HEK293T (cell line): ENCODE measurements at regions not wholly inside any gene's neighbourhood (a gene's known extent, or its start where the extent isn't known, plus 50 kb on each side); places are given as distances from the start of the nearest gene placed in this dataset.

Source experiments
- ARNT ChIP-seq: fragments of 450-650 bp; IDR thresholded peaks from 2 replicates; pipeline ENCODE4 v1.6.1; 2017; ENCODE audit warnings: mild to moderate bottlenecking
- BHLHE40 ChIP-seq: fragments of 450-650 bp; IDR thresholded peaks from 2 replicates; pipeline ENCODE4 v1.6.1; 2016; ENCODE audit warnings: mild to moderate bottlenecking, moderate library complexity, borderline replicate concordance
- ELF4 ChIP-seq: fragments of 450-650 bp; IDR thresholded peaks from 2 replicates; pipeline ENCODE4 v1.6.1; 2017; ENCODE audit warnings: antibody characterized with exemption
- FOXA1 ChIP-seq: fragments of 450-650 bp; IDR thresholded peaks from 2 replicates; pipeline ENCODE4 v1.6.1; 2016; ENCODE audit warnings: mild to moderate bottlenecking
- FOXM1 ChIP-seq: fragments of 450-650 bp; IDR thresholded peaks from 2 replicates; pipeline ENCODE4 v1.6.1; 2017; ENCODE audit warnings: mild to moderate bottlenecking, borderline replicate concordance
- HDGF ChIP-seq: fragments of 450-650 bp; IDR thresholded peaks from 2 replicates; pipeline ENCODE4 v1.6.1; 2017; ENCODE audit warnings: antibody characterized with exemption, borderline replicate concordance
- LEF1 ChIP-seq: fragments of 450-650 bp; IDR thresholded peaks from 2 replicates; pipeline ENCODE4 v1.6.1; 2017; ENCODE audit warnings: mild to moderate bottlenecking, borderline replicate concordance
- SP1 ChIP-seq: fragments of 450-650 bp; IDR thresholded peaks from 2 replicates; pipeline ENCODE4 v1.6.1; 2017
- TARDBP ChIP-seq: fragments of 450-650 bp; IDR thresholded peaks from 2 replicates; pipeline ENCODE4 v1.6.1; 2016
- TF ChIP-seq, protein P1 (sequence below): fragments of 450-650 bp; IDR thresholded peaks from 2 replicates; pipeline ENCODE4 v1.6.1; 2016

DNA sequence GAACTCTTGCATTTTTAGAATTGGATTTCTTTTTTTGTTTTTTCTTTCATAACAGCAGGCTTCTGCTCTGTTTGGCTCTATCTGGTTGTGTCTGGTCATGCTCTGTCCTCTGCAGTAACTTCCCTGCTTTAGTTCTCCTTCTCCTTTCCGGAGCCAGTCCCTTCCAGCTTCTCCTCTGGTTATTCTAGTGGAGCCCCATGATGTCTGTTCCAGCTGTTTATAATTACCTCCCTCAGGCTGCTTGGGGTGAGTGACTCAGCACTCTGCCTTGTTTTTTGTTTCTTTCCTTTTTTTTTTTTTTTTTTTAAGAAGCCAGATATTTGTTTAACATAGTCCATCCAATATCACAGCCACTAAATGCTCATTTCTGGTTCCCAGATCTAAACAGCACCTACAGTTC lies 409.6 kb downstream of the MAFB start:
- no peak for TF ChIP-seq SP1
- no peak for TF ChIP-seq BHLHE40
- TF ChIP-seq, protein P1, sequence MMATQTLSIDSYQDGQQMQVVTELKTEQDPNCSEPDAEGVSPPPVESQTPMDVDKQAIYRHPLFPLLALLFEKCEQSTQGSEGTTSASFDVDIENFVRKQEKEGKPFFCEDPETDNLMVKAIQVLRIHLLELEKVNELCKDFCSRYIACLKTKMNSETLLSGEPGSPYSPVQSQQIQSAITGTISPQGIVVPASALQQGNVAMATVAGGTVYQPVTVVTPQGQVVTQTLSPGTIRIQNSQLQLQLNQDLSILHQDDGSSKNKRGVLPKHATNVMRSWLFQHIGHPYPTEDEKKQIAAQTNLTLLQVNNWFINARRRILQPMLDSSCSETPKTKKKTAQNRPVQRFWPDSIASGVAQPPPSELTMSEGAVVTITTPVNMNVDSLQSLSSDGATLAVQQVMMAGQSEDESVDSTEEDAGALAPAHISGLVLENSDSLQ = no peak
- TF ChIP-seq ELF4 = no peak
- TF ChIP-seq TARDBP = no peak
- no peak for TF ChIP-seq FOXA1
- no peak for TF ChIP-seq ARNT
- TF ChIP-seq HDGF = no peak
- TF ChIP-seq FOXM1 = no peak
- no peak for TF ChIP-seq LEF1
